Body of pancreas (tissue), 4 donors: ENCODE measurements at regions not wholly inside any gene's neighbourhood (a gene's known extent, or its start where the extent isn't known, plus 50 kb on each side); places are given as distances from the start of the nearest gene placed in this dataset.

Experiments used
- CTCF ChIP-seq, 7 experiments: fragments of 450-650 bp in 4 of 7; fragments of 200-600 bp in 3 of 7; sonication (generic) in 3 of 7; IDR thresholded peaks; one replicate each; pipeline ENCODE4 v1.5.1; 2016 to 2019; ENCODE audit warnings: antibody characterized with exemption in 7 of 7
- POLR2A ChIP-seq, 3 donors: fragments of 450-650 bp; IDR thresholded peaks; one replicate each; pipeline ENCODE4 v1.6.1; 2016; ENCODE audit warnings: antibody characterized with exemption in 3 of 3, mild to moderate bottlenecking in 2 of 3

- no peak for TF ChIP-seq CTCF (IDR thresholded peaks at IDR 0.05)
- no peak for TF ChIP-seq POLR2A (IDR thresholded peaks at IDR 0.05)
Measured at GRCh38 chr10:2278363-2278762, 541.0 kb upstream of the ADARB2 start.
